HG03095 (cell line): ENCODE measurements at regions not wholly inside any gene's neighbourhood (a gene's known extent, or its start where the extent isn't known, plus 50 kb on each side); places are given as distances from the start of the nearest gene placed in this dataset.
"Not testable (repeated sequence)": the region's sequence is repeated elsewhere in the genome, so short reads cannot be mapped to it uniquely, and the experiment has no call there.

Experiments
- ATAC-seq: cut with Tn5 transposase; IDR thresholded peaks from one replicate; pipeline ENCODE4 v1.9.1; 2021; ENCODE audit warnings: moderate library complexity; ENCODE audit not compliant: unreplicated experiment

- ATAC-seq = no peak
These were observed 96.6 kb upstream of the PARD3 start for GRCh38 chr10:34911661-34912205.

GRCh38 chr10:34908481-34908880, 93.4 kb upstream of the PARD3 start:
- no peak for ATAC-seq

GRCh38 chr10:34907743-34908430, 92.8 kb upstream of the PARD3 start:
- no peak for ATAC-seq

- ATAC-seq = no peak
These were observed 91.2 kb upstream of the PARD3 start for GRCh38 chr10:34906067-34906965.

- ATAC-seq = no peak
These were observed 90.3 kb upstream of the PARD3 start for GRCh38 chr10:34905200-34905927.

GRCh38 chr10:34904191-34904590, 89.1 kb upstream of the PARD3 start:
- ATAC-seq = no peak

- ATAC-seq = no peak
These were observed 84.1 kb upstream of the PARD3 start for GRCh38 chr10:34899161-34899560.

GRCh38 chr10:34895977-34896376, 80.9 kb upstream of the PARD3 start:
- no peak for ATAC-seq

- ATAC-seq = not testable (repeated sequence)
These were observed 80.0 kb upstream of the PARD3 start for GRCh38 chr10:34895046-34895445.

GRCh38 chr10:34892521-34892920, 77.4 kb upstream of the PARD3 start:
- ATAC-seq = not testable (repeated sequence)

- ATAC-seq = no peak
These were observed 75.8 kb upstream of the PARD3 start for GRCh38 chr10:34890939-34891338.

- no peak for ATAC-seq
These were observed 74.1 kb upstream of the PARD3 start for GRCh38 chr10:34889004-34889869.

- no peak for ATAC-seq
These were observed 72.0 kb upstream of the PARD3 start for GRCh38 chr10:34886906-34887642.

- ATAC-seq = no peak
These were observed 70.8 kb upstream of the PARD3 start for GRCh38 chr10:34885898-34886297.

- ATAC-seq = no peak
These were observed 69.9 kb upstream of the PARD3 start for GRCh38 chr10:34885011-34885410.

GRCh38 chr10:34884272-34884952, 69.3 kb upstream of the PARD3 start:
- ATAC-seq = no peak

GRCh38 chr10:34880817-34881216, 65.7 kb upstream of the PARD3 start:
- no peak for ATAC-seq

- not testable (repeated sequence) for ATAC-seq
These were observed 63.6 kb upstream of the PARD3 start for GRCh38 chr10:34878651-34879050.

GRCh38 chr10:34875061-34875460, 60.0 kb upstream of the PARD3 start:
- no peak for ATAC-seq
